ENCODE measurements at regions not wholly inside any gene's neighbourhood (a gene's known extent, or its start where the extent isn't known, plus 50 kb on each side); places are given as distances from the start of the nearest gene placed in this dataset.

DNA sequence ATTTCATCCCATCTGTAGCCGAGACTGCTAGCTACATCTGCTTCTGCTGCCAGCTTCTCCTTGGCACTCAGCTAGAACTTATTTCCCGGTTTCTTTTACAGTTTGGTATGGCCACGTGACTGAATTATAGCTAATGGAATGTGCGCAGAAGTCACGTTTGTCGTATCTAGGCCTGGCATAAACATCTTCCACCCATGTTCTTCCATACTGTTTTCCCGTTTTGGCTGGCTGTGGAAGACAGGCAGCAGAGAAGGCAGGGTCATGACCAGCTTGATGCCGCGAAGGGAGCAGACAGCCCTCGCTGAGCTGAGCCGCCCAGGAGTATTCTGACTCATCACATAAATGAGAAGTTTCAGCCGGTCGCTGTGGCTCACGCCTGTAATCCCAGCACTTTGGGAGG lies 186.7 kb downstream of the RFC3 start:
- intact Hi-C loops (cut with micrococcal nuclease), result no loop called here
- no peak overlapping the region for H3K27ac ChIP-seq (ENCODE audit: low read depth in 1 of 2, low read length in 2 of 2)
- H3K9me3 ChIP-seq (replicated peaks in 1 of 2; ENCODE audit: control insufficient read depth in 1 of 2, insufficient read depth in 1 of 2, low read length in 2 of 2), result no peaks in the 10 kb centered on the region
- Mint-ChIP-seq H3K4me1 (no peaks in the 10 kb centered on the region), H3K9me3 (peaks cover 0 to 6% (median 0%) of the 10 kb centered on the region in 7 donors), H3K4me3 (no peak overlapping the region), H3K27ac (no peak overlapping the region), H3K27me3 (ENCODE audit: low read depth in 3 of 3) (no peaks in the 10 kb centered on the region), H3K36me3 (no peaks in the 10 kb centered on the region)
- H3K4me2 ChIP-seq (replicated peaks; ENCODE audit: extremely low read depth, low read length, poor library complexity, severe bottlenecking), result no peak overlapping the region
- no peaks in the 10 kb centered on the region for H4K20me1 ChIP-seq (ENCODE audit: insufficient read depth, low read length)
- H3K79me2 ChIP-seq (ENCODE audit: insufficient read depth, low read length), result no peaks in the 10 kb centered on the region
- no peak overlapping the region for H3K4me3 ChIP-seq (replicated peaks in 1 of 3; ENCODE audit: low read depth in 2 of 3, low read length in 3 of 3)
- H3K27me3 ChIP-seq (ENCODE audit: control insufficient read depth in 2 of 2, insufficient read depth in 2 of 2, low read length in 2 of 2), result no peaks in the 10 kb centered on the region
- 95% methylated on average over 12 of the region's 14 CpGs for WGBS (ENCODE audit: insufficient coverage)
- no peaks in the 10 kb centered on the region for H3K36me3 ChIP-seq (replicated peaks in 1 of 2; ENCODE audit: control insufficient read depth in 1 of 2, insufficient read depth in 2 of 2, low read length in 2 of 2)
- no peak overlapping the region for H3K9ac ChIP-seq (ENCODE audit: insufficient read depth, low read length, poor library complexity, severe bottlenecking)
- DNase-seq, result no peak
- TF ChIP-seq, protein P1, sequence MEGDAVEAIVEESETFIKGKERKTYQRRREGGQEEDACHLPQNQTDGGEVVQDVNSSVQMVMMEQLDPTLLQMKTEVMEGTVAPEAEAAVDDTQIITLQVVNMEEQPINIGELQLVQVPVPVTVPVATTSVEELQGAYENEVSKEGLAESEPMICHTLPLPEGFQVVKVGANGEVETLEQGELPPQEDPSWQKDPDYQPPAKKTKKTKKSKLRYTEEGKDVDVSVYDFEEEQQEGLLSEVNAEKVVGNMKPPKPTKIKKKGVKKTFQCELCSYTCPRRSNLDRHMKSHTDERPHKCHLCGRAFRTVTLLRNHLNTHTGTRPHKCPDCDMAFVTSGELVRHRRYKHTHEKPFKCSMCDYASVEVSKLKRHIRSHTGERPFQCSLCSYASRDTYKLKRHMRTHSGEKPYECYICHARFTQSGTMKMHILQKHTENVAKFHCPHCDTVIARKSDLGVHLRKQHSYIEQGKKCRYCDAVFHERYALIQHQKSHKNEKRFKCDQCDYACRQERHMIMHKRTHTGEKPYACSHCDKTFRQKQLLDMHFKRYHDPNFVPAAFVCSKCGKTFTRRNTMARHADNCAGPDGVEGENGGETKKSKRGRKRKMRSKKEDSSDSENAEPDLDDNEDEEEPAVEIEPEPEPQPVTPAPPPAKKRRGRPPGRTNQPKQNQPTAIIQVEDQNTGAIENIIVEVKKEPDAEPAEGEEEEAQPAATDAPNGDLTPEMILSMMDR (IDR thresholded peaks at IDR 0.05), result no peak
- no peak overlapping the region for H2AFZ ChIP-seq (ENCODE audit: insufficient read depth, low read depth, low read length, poor library complexity, severe bottlenecking)
- H3K4me1 ChIP-seq (ENCODE audit: control insufficient read depth in 1 of 2, insufficient read depth in 2 of 2, low read length in 2 of 2), result no peaks in the 10 kb centered on the region

- no peak overlapping the region for H3K27ac Mint-ChIP-seq
- intact Hi-C loops (cut with micrococcal nuclease), result no loop called here
- H3K4me2 ChIP-seq (replicated peaks; ENCODE audit: extremely low read depth, low read length, poor library complexity, severe bottlenecking), result no peak overlapping the region
- H4K20me1 ChIP-seq (ENCODE audit: insufficient read depth, low read length), result no peaks in the 10 kb centered on the region
- H3K36me3 ChIP-seq (replicated peaks in 1 of 2; ENCODE audit: control insufficient read depth in 1 of 2, insufficient read depth in 2 of 2, low read length in 2 of 2), result no peaks in the 10 kb centered on the region
- no peaks in the 10 kb centered on the region for H3K4me1 Mint-ChIP-seq
- H3K9ac ChIP-seq (ENCODE audit: insufficient read depth, low read length, poor library complexity, severe bottlenecking), result no peak overlapping the region
- peaks cover 0 to 9% (median 1%) of the 10 kb centered on the region in 7 donors for H3K9me3 Mint-ChIP-seq
- H2AFZ ChIP-seq (ENCODE audit: insufficient read depth, low read depth, low read length, poor library complexity, severe bottlenecking), result no peak overlapping the region
- DNase-seq, result no peak
- H3K27me3 Mint-ChIP-seq (ENCODE audit: low read depth in 3 of 3), result no peaks in the 10 kb centered on the region
- H3K4me3 ChIP-seq (replicated peaks in 1 of 3; ENCODE audit: low read depth in 2 of 3, low read length in 3 of 3), result no peak overlapping the region
- no peaks in the 10 kb centered on the region for H3K4me1 ChIP-seq (ENCODE audit: control insufficient read depth in 1 of 2, insufficient read depth in 2 of 2, low read length in 2 of 2)
- TF ChIP-seq, protein P1 (IDR thresholded peaks at IDR 0.05), result no peak
- no peaks in the 10 kb centered on the region for H3K9me3 ChIP-seq (replicated peaks in 1 of 2; ENCODE audit: control insufficient read depth in 1 of 2, insufficient read depth in 1 of 2, low read length in 2 of 2)
- no CpG with 5 or more reads among the region's 2 CpGs for WGBS (ENCODE audit: insufficient coverage)
- H3K27ac ChIP-seq (ENCODE audit: low read depth in 1 of 2, low read length in 2 of 2), result no peak overlapping the region
- H3K27me3 ChIP-seq (ENCODE audit: control insufficient read depth in 2 of 2, insufficient read depth in 2 of 2, low read length in 2 of 2), result no peaks in the 10 kb centered on the region
- no peaks in the 10 kb centered on the region for H3K79me2 ChIP-seq (ENCODE audit: insufficient read depth, low read length)
- H3K36me3 Mint-ChIP-seq, result no peaks in the 10 kb centered on the region
- no peak overlapping the region for H3K4me3 Mint-ChIP-seq
Measured at GRCh38 chr13:34006011-34006410, 188.1 kb downstream of the RFC3 start.
